ENCODE measurements at regions not wholly inside any gene's neighbourhood (a gene's known extent, or its start where the extent isn't known, plus 50 kb on each side); places are given as distances from the start of the nearest gene placed in this dataset.
"Not testable (repeated sequence)": the region's sequence is repeated elsewhere in the genome, so short reads cannot be mapped to it uniquely, and the experiment has no call there.

GRCh38 chr6:72457738-72458137 lies 164.1 kb upstream of the KCNQ5 start:
- no peak for DNase-seq (ENCODE audit: low read depth, low spot score)
- no peak overlapping the region for H3K4me3 ChIP-seq (ENCODE audit: low read length)

GRCh38 chr6:72458521-72458920 lies 163.3 kb upstream of the KCNQ5 start:
- DNase-seq (ENCODE audit: low read depth, low spot score), result no peak
- H3K4me3 ChIP-seq (ENCODE audit: low read length), result no peak overlapping the region

GRCh38 chr6:72461144-72461543 lies 160.7 kb upstream of the KCNQ5 start:
- no peak overlapping the region for H3K4me3 ChIP-seq (ENCODE audit: low read length)
- no peak for DNase-seq (ENCODE audit: low read depth, low spot score)

GRCh38 chr6:72464246-72464645 lies 157.6 kb upstream of the KCNQ5 start:
- H3K4me3 ChIP-seq (ENCODE audit: low read length), result no peak overlapping the region
- no peak for DNase-seq (ENCODE audit: low read depth, low spot score)

- no peak overlapping the region for H3K4me3 ChIP-seq (ENCODE audit: low read length)
- DNase-seq (ENCODE audit: low read depth, low spot score), result no peak
These were observed 156.8 kb upstream of the KCNQ5 start for GRCh38 chr6:72464791-72465691.

GRCh38 chr6:72466471-72466870 lies 155.4 kb upstream of the KCNQ5 start:
- H3K4me3 ChIP-seq (ENCODE audit: low read length), result no peak overlapping the region
- DNase-seq (ENCODE audit: low read depth, low spot score), result no peak

- no peak for DNase-seq (ENCODE audit: low read depth, low spot score)
- no peak overlapping the region for H3K4me3 ChIP-seq (ENCODE audit: low read length)
These were observed 154.8 kb upstream of the KCNQ5 start for GRCh38 chr6:72466971-72467566.

GRCh38 chr6:72469406-72469983 lies 152.4 kb upstream of the KCNQ5 start:
- not testable (repeated sequence) for H3K4me3 ChIP-seq (ENCODE audit: low read length); DNase-seq (ENCODE audit: low read depth, low spot score)

- DNase-seq (ENCODE audit: low read depth, low spot score), result no peak
- H3K4me3 ChIP-seq (ENCODE audit: low read length), result no peak overlapping the region
These were observed 145.8 kb upstream of the KCNQ5 start for GRCh38 chr6:72476051-72476450.

GRCh38 chr6:72476646-72477045 lies 145.2 kb upstream of the KCNQ5 start:
- no peak overlapping the region for H3K4me3 ChIP-seq (ENCODE audit: low read length)
- no peak for DNase-seq (ENCODE audit: low read depth, low spot score)

GRCh38 chr6:72495441-72495840 lies 126.4 kb upstream of the KCNQ5 start:
- DNase-seq (ENCODE audit: low read depth, low spot score), result no peak
- H3K4me3 ChIP-seq (ENCODE audit: low read length), result no peak overlapping the region

GRCh38 chr6:72497186-72497585 lies 124.7 kb upstream of the KCNQ5 start:
- H3K4me3 ChIP-seq (ENCODE audit: low read length), result no peak overlapping the region
- no peak for DNase-seq (ENCODE audit: low read depth, low spot score)

GRCh38 chr6:72500669-72501068 lies 121.2 kb upstream of the KCNQ5 start:
- H3K4me3 ChIP-seq (ENCODE audit: low read length), result no peak overlapping the region
- no peak for DNase-seq (ENCODE audit: low read depth, low spot score)

GRCh38 chr6:72504406-72504805 lies 117.5 kb upstream of the KCNQ5 start:
- H3K4me3 ChIP-seq (ENCODE audit: low read length), result no peak overlapping the region

GRCh38 chr6:72505446-72505845 lies 116.4 kb upstream of the KCNQ5 start:
- no peak for DNase-seq (ENCODE audit: low read depth, low spot score)
- no peak overlapping the region for H3K4me3 ChIP-seq (ENCODE audit: low read length)

More at GRCh38 chr6:72504406-72504805, 117.5 kb upstream of the KCNQ5 start:
- DNase-seq (ENCODE audit: low read depth, low spot score), result no peak

GRCh38 chr6:72519871-72520270 lies 102.0 kb upstream of the KCNQ5 start:
- DNase-seq (ENCODE audit: low read depth, low spot score), result no peak
- H3K4me3 ChIP-seq (ENCODE audit: low read length), result no peak overlapping the region

GRCh38 chr6:72521684-72522083 lies 100.2 kb upstream of the KCNQ5 start:
- H3K4me3 ChIP-seq (ENCODE audit: low read length), result no peak overlapping the region
- no peak for DNase-seq (ENCODE audit: low read depth, low spot score)

- H3K4me3 ChIP-seq (ENCODE audit: low read length), result no peak overlapping the region
- peak; percentile 19 for DNase-seq (ENCODE audit: low read depth, low spot score)
These were observed 99.1 kb upstream of the KCNQ5 start for GRCh38 chr6:72522735-72523141.

GRCh38 chr6:72524011-72524645 lies 97.7 kb upstream of the KCNQ5 start:
- no peak overlapping the region for H3K4me3 ChIP-seq (ENCODE audit: low read length)
- DNase-seq (ENCODE audit: low read depth, low spot score), result no peak

All from Jurkat, Clone E6-1 (cell line).